ENCODE measurements at regions not wholly inside any gene's neighbourhood (a gene's known extent, or its start where the extent isn't known, plus 50 kb on each side); places are given as distances from the start of the nearest gene placed in this dataset.
A peak's percentile ranks its signal among the peaks of the same experiment; 100 is the strongest.
"Not testable (repeated sequence)": the region's sequence is repeated elsewhere in the genome, so short reads cannot be mapped to it uniquely, and the experiment has no call there.

DNA sequence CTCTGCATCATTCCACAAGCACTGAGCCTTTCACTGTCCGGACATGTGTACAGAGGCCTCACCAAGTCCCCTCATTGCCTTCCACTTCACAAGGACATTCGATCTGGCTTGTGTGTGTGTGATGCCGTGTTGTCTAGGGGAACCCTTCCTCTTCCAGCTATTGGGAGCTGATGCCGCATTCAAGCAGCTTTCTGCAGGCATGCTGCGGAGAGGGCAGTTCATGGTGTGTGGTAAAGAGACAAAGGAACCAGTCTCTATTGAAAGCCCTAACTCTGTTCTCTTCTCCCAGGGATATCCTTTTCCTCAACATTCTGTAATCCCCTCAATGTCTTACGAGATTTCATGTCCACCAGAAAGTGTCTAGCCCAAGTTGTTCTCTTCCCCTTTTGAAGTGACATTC is 141.6 kb downstream of the ALOX5 start:
- no peak for DNase-seq (ENCODE audit: low spot score)

DNA sequence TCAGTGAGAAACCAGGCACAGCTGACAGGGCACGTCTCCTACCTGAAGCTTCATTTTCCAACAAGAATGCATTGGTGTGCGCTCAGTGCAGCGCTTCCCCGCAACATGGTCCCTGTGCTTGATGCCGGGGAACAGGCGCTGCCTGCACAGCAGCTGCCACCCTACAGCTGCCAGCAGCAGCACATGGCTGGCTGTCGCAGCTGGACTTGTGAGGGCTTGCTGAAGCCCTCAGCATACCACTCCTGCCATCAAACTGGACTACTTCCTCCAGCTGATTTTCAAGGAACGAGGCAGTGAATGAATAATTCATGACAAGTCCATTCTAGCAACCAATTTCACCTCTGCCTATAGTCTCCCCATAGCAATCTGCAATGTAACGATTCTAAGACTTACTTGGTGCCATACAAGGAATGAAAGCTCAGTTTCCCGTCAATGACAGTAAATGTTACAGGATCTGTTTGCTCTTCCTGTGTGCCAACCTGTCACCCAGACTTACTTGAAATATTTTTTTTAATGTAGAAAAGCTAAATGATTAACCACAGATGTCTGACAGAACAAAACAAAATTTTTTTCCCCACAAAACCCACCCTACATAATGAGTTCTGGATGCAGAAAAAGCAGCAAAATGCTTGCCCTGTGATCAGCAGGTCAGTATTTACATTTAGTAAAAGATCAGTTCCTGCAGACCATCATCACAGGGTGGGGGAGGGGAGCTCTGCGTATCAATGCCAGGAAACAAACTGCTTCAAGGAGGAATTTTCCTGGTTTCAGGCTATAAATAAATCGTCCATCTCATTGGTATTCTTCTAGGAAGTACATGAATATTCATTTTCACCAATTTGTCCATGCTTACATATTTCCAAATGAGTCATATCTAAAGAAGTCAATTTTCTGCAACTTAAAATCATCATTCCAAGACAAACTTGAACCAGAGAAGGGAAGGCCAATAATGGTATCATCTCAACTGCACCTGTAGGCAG is 140.6 kb downstream of the ALOX5 start:
- DNase-seq (ENCODE audit: low spot score) = no peak

GRCh38 chr10:45513551-45513950 is 139.5 kb downstream of the ALOX5 start:
- no peak for DNase-seq (ENCODE audit: low spot score)

GRCh38 chr10:45511926-45512325 is 137.9 kb downstream of the ALOX5 start:
- not testable (repeated sequence) for DNase-seq (ENCODE audit: low spot score)

GRCh38 chr10:45509491-45509890 is 135.5 kb downstream of the ALOX5 start:
- peak; percentile 25 for DNase-seq (ENCODE audit: low spot score)

- DNase-seq (ENCODE audit: low spot score) = no peak
These were observed 131.3 kb downstream of the ALOX5 start for GRCh38 chr10:45505311-45505710.

- no peak for DNase-seq (ENCODE audit: low spot score)
These were observed 128.4 kb downstream of the ALOX5 start for GRCh38 chr10:45502458-45502857.

GRCh38 chr10:45501791-45502190 is 127.8 kb downstream of the ALOX5 start:
- DNase-seq (ENCODE audit: low spot score) = no peak

DNA sequence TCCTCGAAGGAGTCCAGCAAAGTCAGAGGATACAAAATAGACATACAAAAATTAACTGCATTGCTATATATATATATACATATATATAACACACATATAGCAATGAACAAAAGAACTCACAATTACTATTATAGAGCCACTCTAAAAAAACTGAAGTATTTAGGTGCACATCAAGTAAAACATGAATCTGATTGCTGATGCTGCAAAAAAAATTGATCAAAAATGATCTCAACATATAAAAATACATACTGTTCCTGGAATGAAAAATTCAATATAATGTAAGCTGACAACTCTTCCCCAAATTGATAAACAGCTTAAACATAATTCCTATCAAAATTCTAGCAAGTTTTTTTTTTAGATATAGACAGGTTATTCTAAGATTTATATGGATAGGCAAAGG is 126.8 kb downstream of the ALOX5 start:
- no peak for DNase-seq (ENCODE audit: low spot score)

DNA sequence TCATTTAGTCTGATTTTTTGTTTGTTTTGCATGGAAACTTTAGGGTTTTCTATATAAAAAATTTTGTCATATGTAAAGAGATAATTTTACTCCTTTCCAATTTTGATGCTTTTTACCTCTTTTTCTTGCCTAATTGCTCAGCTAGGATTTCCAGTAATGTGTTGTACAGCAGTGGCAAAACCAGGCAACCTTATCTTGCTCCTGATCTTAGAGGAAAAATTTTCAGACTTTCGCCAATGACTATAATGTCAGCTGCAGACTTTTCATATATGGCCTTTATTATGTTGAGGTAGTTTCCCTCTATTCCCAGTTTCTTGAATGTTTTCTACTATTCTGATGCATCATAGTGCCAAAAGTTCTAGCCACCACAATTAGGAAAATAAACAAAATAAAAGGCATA is 126.3 kb downstream of the ALOX5 start:
- DNase-seq (ENCODE audit: low spot score) = no peak

- DNase-seq (ENCODE audit: low spot score) = peak; percentile 42
These were observed 121.6 kb downstream of the ALOX5 start for GRCh38 chr10:45495438-45496152.
